IPS-20b (cell line): ENCODE measurements at regions not wholly inside any gene's neighbourhood (a gene's known extent, or its start where the extent isn't known, plus 50 kb on each side); places are given as distances from the start of the nearest gene placed in this dataset.
"Not testable (repeated sequence)": the region's sequence is repeated elsewhere in the genome, so short reads cannot be mapped to it uniquely, and the experiment has no call there.

ENCODE experiments used
- H3K27ac ChIP-seq: one replicate; pipeline ENCODE4 v1.5.1; 2013; ENCODE audit warnings: low read length
- H3K27me3 ChIP-seq: 2 replicates; pipeline ENCODE4 v1.6.1; 2013; ENCODE audit warnings: mild to moderate bottlenecking, low read length, inconsistent platforms; ENCODE audit not compliant: insufficient read depth
- H3K36me3 ChIP-seq: 2 replicates; pipeline ENCODE4 v1.6.1; 2013; ENCODE audit warnings: low read depth, mild to moderate bottlenecking, inconsistent platforms, low read length, moderate library complexity; ENCODE audit not compliant: insufficient read depth
- H3K4me1 ChIP-seq: 2 replicates; pipeline ENCODE4 v1.6.1; 2013; ENCODE audit warnings: mild to moderate bottlenecking, control low read depth, inconsistent platforms, low read length, moderate library complexity; ENCODE audit not compliant: insufficient read depth
- H3K4me3 ChIP-seq: 2 replicates; pipeline ENCODE4 v1.5.1; 2013; ENCODE audit warnings: mild to moderate bottlenecking, low read length, inconsistent platforms
- H3K9ac ChIP-seq: 2 replicates; pipeline ENCODE4 v1.6.1; 2013; ENCODE audit warnings: low read depth, mild to moderate bottlenecking, inconsistent platforms, low read length, moderate library complexity
- H3K9me3 ChIP-seq: 2 replicates; pipeline ENCODE4 v1.6.1; 2013; ENCODE audit warnings: mild to moderate bottlenecking, low read depth, low read length, inconsistent platforms; ENCODE audit not compliant: insufficient read depth

- Histone ChIP-seq H3K27me3 (no peaks in the 10 kb centered on the region), H3K4me1 (no peaks in the 10 kb centered on the region), H3K36me3 (no peaks in the 10 kb centered on the region), H3K4me3 (no peak overlapping the region), H3K27ac (no peak overlapping the region), H3K9me3 (no peaks in the 10 kb centered on the region), H3K9ac (no peak overlapping the region)
Observed at GRCh38 chr1:105442901-105443300, 1613.6 kb upstream of the PRMT6 start.

GRCh38 chr1:105459759-105460158, 1596.7 kb upstream of the PRMT6 start:
- Histone ChIP-seq H3K36me3 (no peaks in the 10 kb centered on the region), H3K9me3 (no peaks in the 10 kb centered on the region), H3K4me3 (no peak overlapping the region)

GRCh38 chr1:105462308-105462707, 1594.2 kb upstream of the PRMT6 start:
- Histone ChIP-seq H3K27me3 (no peaks in the 10 kb centered on the region), H3K4me1 (no peaks in the 10 kb centered on the region), H3K9me3 (no peaks in the 10 kb centered on the region), H3K4me3 (no peak overlapping the region), H3K36me3 (no peaks in the 10 kb centered on the region), H3K27ac (no peak overlapping the region), H3K9ac (no peak overlapping the region)

More at GRCh38 chr1:105459759-105460158, 1596.7 kb upstream of the PRMT6 start:
- Histone ChIP-seq H3K27me3 (no peaks in the 10 kb centered on the region), H3K9ac (no peak overlapping the region), H3K27ac (no peak overlapping the region), H3K4me1 (peaks cover 4% of the 10 kb centered on the region; the same call in 1 of the 2 replicates)

- Histone ChIP-seq H3K27me3 (no peaks in the 10 kb centered on the region), H3K36me3 (no peaks in the 10 kb centered on the region), H3K4me1 (no peaks in the 10 kb centered on the region), H3K9ac (no peak overlapping the region), H3K27ac (no peak overlapping the region), H3K4me3 (no peak overlapping the region), H3K9me3 (no peaks in the 10 kb centered on the region)
Observed at GRCh38 chr1:105467549-105467948, 1588.9 kb upstream of the PRMT6 start.

GRCh38 chr1:105470541-105470940, 1585.9 kb upstream of the PRMT6 start:
- not testable (repeated sequence) for H3K4me3 ChIP-seq, H3K36me3 ChIP-seq, H3K9me3 ChIP-seq, H3K9ac ChIP-seq, H3K4me1 ChIP-seq, H3K27ac ChIP-seq, H3K27me3 ChIP-seq

GRCh38 chr1:105483436-105483835, 1573.0 kb upstream of the PRMT6 start:
- H3K36me3 ChIP-seq = no peaks in the 10 kb centered on the region
- no peaks in the 10 kb centered on the region for H3K27me3 ChIP-seq
- H3K9me3 ChIP-seq = no peaks in the 10 kb centered on the region
- no peak overlapping the region for H3K9ac ChIP-seq
- H3K4me3 ChIP-seq = no peak overlapping the region
- H3K27ac ChIP-seq = no peak overlapping the region
- H3K4me1 ChIP-seq = no peaks in the 10 kb centered on the region

- Histone ChIP-seq H3K27me3 (no peaks in the 10 kb centered on the region), H3K27ac (no peak overlapping the region), H3K9me3 (no peaks in the 10 kb centered on the region; the same call in 1 of the 2 replicates), H3K9ac (no peak overlapping the region), H3K36me3 (no peaks in the 10 kb centered on the region), H3K4me3 (no peak overlapping the region), H3K4me1 (no peaks in the 10 kb centered on the region)
Observed at GRCh38 chr1:105485207-105485606, 1571.3 kb upstream of the PRMT6 start.

- no peak overlapping the region for H3K4me3 ChIP-seq
- no peak overlapping the region for H3K9ac ChIP-seq
- no peaks in the 10 kb centered on the region for H3K27me3 ChIP-seq
- no peaks in the 10 kb centered on the region for H3K4me1 ChIP-seq
- no peaks in the 10 kb centered on the region for H3K36me3 ChIP-seq
- H3K27ac ChIP-seq = no peak overlapping the region
- H3K9me3 ChIP-seq = no peaks in the 10 kb centered on the region; the same call in 1 of the 2 replicates
Observed at GRCh38 chr1:105492921-105493320, 1563.6 kb upstream of the PRMT6 start.

GRCh38 chr1:105516068-105516467, 1540.4 kb upstream of the PRMT6 start:
- no peaks in the 10 kb centered on the region for H3K4me1 ChIP-seq
- no peaks in the 10 kb centered on the region for H3K27me3 ChIP-seq
- H3K36me3 ChIP-seq = no peaks in the 10 kb centered on the region
- H3K9ac ChIP-seq = no peak overlapping the region
- no peak overlapping the region for H3K27ac ChIP-seq
- no peak overlapping the region for H3K4me3 ChIP-seq
- H3K9me3 ChIP-seq = no peaks in the 10 kb centered on the region

GRCh38 chr1:105533996-105534395, 1522.5 kb upstream of the PRMT6 start:
- peaks cover 6% of the 10 kb centered on the region for H3K9me3 ChIP-seq
- H3K27ac ChIP-seq = no peak overlapping the region
- H3K4me1 ChIP-seq = no peaks in the 10 kb centered on the region
- no peaks in the 10 kb centered on the region for H3K36me3 ChIP-seq
- H3K4me3 ChIP-seq = no peak overlapping the region
- H3K27me3 ChIP-seq = no peaks in the 10 kb centered on the region
- H3K9ac ChIP-seq = no peak overlapping the region

- no peak overlapping the region for H3K27ac ChIP-seq
- no peak overlapping the region for H3K9ac ChIP-seq
- H3K4me1 ChIP-seq = peaks cover 5% of the 10 kb centered on the region; the same call in 1 of the 2 replicates
- no peaks in the 10 kb centered on the region for H3K27me3 ChIP-seq
- no peak overlapping the region for H3K4me3 ChIP-seq
- peaks cover 9% of the 10 kb centered on the region for H3K9me3 ChIP-seq
- H3K36me3 ChIP-seq = no peaks in the 10 kb centered on the region
Observed at GRCh38 chr1:105544475-105544874, 1512.0 kb upstream of the PRMT6 start.

- Histone ChIP-seq H3K27me3 (no peaks in the 10 kb centered on the region), H3K36me3 (no peaks in the 10 kb centered on the region), H3K27ac (no peak overlapping the region), H3K4me1 (no peaks in the 10 kb centered on the region), H3K9ac (no peak overlapping the region), H3K9me3 (no peaks in the 10 kb centered on the region), H3K4me3 (no peak overlapping the region)
Observed at GRCh38 chr1:105556266-105556665, 1500.2 kb upstream of the PRMT6 start.

- Histone ChIP-seq H3K9me3 (no peaks in the 10 kb centered on the region), H3K4me1 (no peaks in the 10 kb centered on the region), H3K27ac (no peak overlapping the region), H3K27me3 (no peaks in the 10 kb centered on the region), H3K4me3 (no peak overlapping the region), H3K36me3 (no peaks in the 10 kb centered on the region), H3K9ac (no peak overlapping the region)
Observed at GRCh38 chr1:105558023-105558422, 1498.5 kb upstream of the PRMT6 start.
